ENCODE measurements at regions not wholly inside any gene's neighbourhood (a gene's known extent, or its start where the extent isn't known, plus 50 kb on each side); places are given as distances from the start of the nearest gene placed in this dataset.

DNA sequence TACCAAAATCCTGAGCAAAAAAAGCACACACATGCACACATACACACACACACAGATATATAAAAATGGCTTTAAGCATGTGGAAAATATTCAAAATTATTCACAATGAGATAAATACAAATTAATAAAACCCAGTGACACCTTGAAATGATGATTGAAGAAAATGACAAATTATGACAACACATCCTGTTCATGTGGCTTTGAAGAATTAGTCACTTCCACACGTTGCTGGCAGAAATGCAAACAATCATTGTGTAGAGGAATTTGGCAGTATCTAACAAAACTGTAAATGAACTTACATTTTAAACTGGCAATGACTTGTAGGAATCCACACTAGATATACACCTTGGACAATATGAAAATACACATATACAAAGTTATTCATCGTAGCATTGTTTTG lies 95.8 kb upstream of the RGPD4 start:
- Mint-ChIP-seq H3K4me1 (no peaks in the 10 kb centered on the region), H3K4me3 (no peak overlapping the region), H3K9me3 (peaks cover 0 to under 1% (median 0%) of the 10 kb centered on the region in 3 donors), H3K27ac (no peak overlapping the region), H3K36me3 (no peaks in the 10 kb centered on the region), H3K27me3 (no peaks in the 10 kb centered on the region)
- no peaks in the 10 kb centered on the region for H3K4me1 ChIP-seq (ENCODE audit: control insufficient read depth in 1 of 2, extremely low read depth in 1 of 2, insufficient read depth in 2 of 2, low read length in 2 of 2)
- no peaks in the 10 kb centered on the region for H3K27me3 ChIP-seq (replicated peaks in 1 of 2; ENCODE audit: control insufficient read depth in 2 of 2, extremely low read depth in 1 of 2, insufficient read depth in 2 of 2, low read length in 1 of 2)
- WGBS (ENCODE audit: insufficient coverage): no CpG with 5 or more reads among the region's 2 CpGs
- H3K27ac ChIP-seq (ENCODE audit: low read length): no peak overlapping the region
- CTCF ChIA-PET: no interaction called here
- H3K4me3 ChIP-seq (ENCODE audit: control insufficient read depth in 1 of 2, extremely low read depth in 1 of 2, low read length in 1 of 2): no peak overlapping the region
- H3K36me3 ChIP-seq (ENCODE audit: control insufficient read depth in 2 of 2, extremely low read depth in 1 of 2, insufficient read depth in 1 of 2, low read length in 1 of 2): no peaks in the 10 kb centered on the region
- ATAC-seq (replicated peaks in 1 of 4) (no peak), DNase-seq (no peak)
- POLR2A ChIA-PET: no interaction called here
- H3K9me3 ChIP-seq: no peaks in the 10 kb centered on the region

DNA sequence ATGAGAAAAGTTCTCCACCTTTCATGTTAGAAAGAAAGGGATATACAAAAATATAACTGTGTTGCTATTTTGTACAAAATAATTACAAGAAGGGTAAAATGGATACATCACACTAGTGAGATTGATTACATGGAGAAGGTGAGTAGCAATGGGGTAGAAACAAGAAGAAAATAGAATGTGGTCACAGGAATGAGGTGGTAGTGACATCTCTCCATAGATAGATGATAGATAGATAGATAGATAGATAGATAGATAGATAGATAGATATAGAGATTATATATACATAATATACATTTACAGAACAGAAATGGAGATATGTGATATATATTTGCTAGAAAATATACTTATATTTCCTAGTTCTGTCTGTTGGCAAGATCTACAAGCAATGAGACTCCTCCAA lies 95.3 kb upstream of the RGPD4 start:
- H3K4me3 Mint-ChIP-seq: no peak overlapping the region
- H3K9me3 Mint-ChIP-seq: no peaks in the 10 kb centered on the region
- no peak for ATAC-seq (replicated peaks in 1 of 4)
- H3K4me3 ChIP-seq (ENCODE audit: control insufficient read depth in 1 of 2, extremely low read depth in 1 of 2, low read length in 1 of 2): no peak overlapping the region
- no peaks in the 10 kb centered on the region for H3K36me3 ChIP-seq (ENCODE audit: control insufficient read depth in 2 of 2, extremely low read depth in 1 of 2, insufficient read depth in 1 of 2, low read length in 1 of 2)
- no peaks in the 10 kb centered on the region for H3K36me3 Mint-ChIP-seq
- H3K27ac ChIP-seq (ENCODE audit: low read length): no peak overlapping the region
- no peaks in the 10 kb centered on the region for H3K9me3 ChIP-seq
- no peaks in the 10 kb centered on the region for H3K27me3 Mint-ChIP-seq
- no peaks in the 10 kb centered on the region for H3K27me3 ChIP-seq (replicated peaks in 1 of 2; ENCODE audit: control insufficient read depth in 2 of 2, extremely low read depth in 1 of 2, insufficient read depth in 2 of 2, low read length in 1 of 2)
- DNase-seq: no peak
- ChIA-PET POLR2A (no interaction called here), CTCF (no interaction called here)
- no peaks in the 10 kb centered on the region for H3K4me1 Mint-ChIP-seq
- no peaks in the 10 kb centered on the region for H3K4me1 ChIP-seq (ENCODE audit: control insufficient read depth in 1 of 2, extremely low read depth in 1 of 2, insufficient read depth in 2 of 2, low read length in 2 of 2)
- H3K27ac Mint-ChIP-seq: no peak overlapping the region

DNA sequence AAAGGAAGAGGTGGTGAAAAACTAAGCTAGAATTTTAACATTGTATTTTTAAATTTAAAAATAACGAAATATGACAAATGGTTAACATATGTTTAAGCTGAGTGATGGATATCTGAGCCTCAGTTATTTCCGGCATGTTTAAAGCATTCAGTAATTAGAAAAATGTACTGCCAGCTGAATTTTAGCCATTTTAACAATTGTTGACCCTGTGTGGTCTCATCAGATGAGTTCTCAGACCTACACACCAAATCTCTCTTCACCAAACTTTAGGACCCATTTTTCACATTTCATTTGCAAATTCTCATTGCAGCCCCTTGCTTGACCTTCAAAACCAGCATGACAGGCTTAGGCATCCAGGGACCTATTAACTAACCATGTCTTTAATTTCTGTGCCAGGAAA lies 91.5 kb upstream of the RGPD4 start:
- Mint-ChIP-seq H3K4me3 (no peak overlapping the region), H3K9me3 (peaks cover 0 to 13% (median 0%) of the 10 kb centered on the region in 3 donors), H3K36me3 (no peaks in the 10 kb centered on the region), H3K27ac (no peak overlapping the region), H3K27me3 (no peaks in the 10 kb centered on the region), H3K4me1 (no peaks in the 10 kb centered on the region)
- H3K4me3 ChIP-seq (ENCODE audit: control insufficient read depth in 1 of 2, extremely low read depth in 1 of 2, low read length in 1 of 2): no peak overlapping the region
- DNase-seq (no peak), ATAC-seq (replicated peaks in 1 of 4) (no peak)
- H3K36me3 ChIP-seq (ENCODE audit: control insufficient read depth in 2 of 2, extremely low read depth in 1 of 2, insufficient read depth in 1 of 2, low read length in 1 of 2): no peaks in the 10 kb centered on the region
- H3K27ac ChIP-seq (ENCODE audit: low read length): no peak overlapping the region
- H3K4me1 ChIP-seq (ENCODE audit: control insufficient read depth in 1 of 2, extremely low read depth in 1 of 2, insufficient read depth in 2 of 2, low read length in 2 of 2): no peaks in the 10 kb centered on the region
- no CpG with 5 or more reads among the region's 2 CpGs for WGBS (ENCODE audit: insufficient coverage)
- H3K9me3 ChIP-seq: no peaks in the 10 kb centered on the region
- ChIA-PET CTCF (no interaction called here), POLR2A (interaction anchor here in 1 of 2 donors (0.6 kb wide), 1 partner anchor 20 kb away, joined by 3 read pairs; no protein-coding TSS in a partner anchor)
- no peaks in the 10 kb centered on the region for H3K27me3 ChIP-seq (replicated peaks in 1 of 2; ENCODE audit: control insufficient read depth in 2 of 2, extremely low read depth in 1 of 2, insufficient read depth in 2 of 2, low read length in 1 of 2)

DNA sequence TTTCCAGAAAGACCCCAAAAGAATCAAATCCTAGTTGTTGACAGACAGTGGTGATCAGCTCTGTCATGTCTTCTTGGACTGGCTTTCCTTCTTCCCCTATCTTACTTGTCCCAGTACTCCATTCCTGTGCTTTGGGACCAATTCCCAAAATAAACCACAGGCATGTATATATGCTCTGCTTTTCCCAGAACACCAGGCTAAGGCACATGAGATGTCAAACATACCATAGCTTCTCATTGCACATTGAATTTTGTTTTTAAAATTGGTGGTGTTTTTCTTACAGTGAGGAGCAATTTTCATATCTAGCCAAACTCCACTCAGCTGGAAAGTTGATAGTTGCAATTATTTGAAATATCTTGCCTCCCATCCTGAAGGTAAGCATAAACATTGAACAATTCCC lies 88.9 kb upstream of the RGPD4 start:
- H3K36me3 Mint-ChIP-seq: no peaks in the 10 kb centered on the region
- Histone ChIP-seq H3K27me3 (replicated peaks in 1 of 2; ENCODE audit: control insufficient read depth in 2 of 2, extremely low read depth in 1 of 2, insufficient read depth in 2 of 2, low read length in 1 of 2) (no peaks in the 10 kb centered on the region), H3K4me3 (ENCODE audit: control insufficient read depth in 1 of 2, extremely low read depth in 1 of 2, low read length in 1 of 2) (no peak overlapping the region), H3K4me1 (ENCODE audit: control insufficient read depth in 1 of 2, extremely low read depth in 1 of 2, insufficient read depth in 2 of 2, low read length in 2 of 2) (no peaks in the 10 kb centered on the region), H3K36me3 (ENCODE audit: control insufficient read depth in 2 of 2, extremely low read depth in 1 of 2, insufficient read depth in 1 of 2, low read length in 1 of 2) (no peaks in the 10 kb centered on the region), H3K27ac (ENCODE audit: low read length) (no peak overlapping the region), H3K9me3 (no peaks in the 10 kb centered on the region)
- H3K27me3 Mint-ChIP-seq: no peaks in the 10 kb centered on the region
- DNase-seq (no peak), ATAC-seq (replicated peaks in 1 of 4) (no peak)
- H3K4me3 Mint-ChIP-seq: no peak overlapping the region
- no peaks in the 10 kb centered on the region for H3K4me1 Mint-ChIP-seq
- ChIA-PET CTCF (no interaction called here), POLR2A (no interaction called here)
- peaks cover 0 to 14% (median 0%) of the 10 kb centered on the region in 3 donors for H3K9me3 Mint-ChIP-seq
- no peak overlapping the region for H3K27ac Mint-ChIP-seq

DNA sequence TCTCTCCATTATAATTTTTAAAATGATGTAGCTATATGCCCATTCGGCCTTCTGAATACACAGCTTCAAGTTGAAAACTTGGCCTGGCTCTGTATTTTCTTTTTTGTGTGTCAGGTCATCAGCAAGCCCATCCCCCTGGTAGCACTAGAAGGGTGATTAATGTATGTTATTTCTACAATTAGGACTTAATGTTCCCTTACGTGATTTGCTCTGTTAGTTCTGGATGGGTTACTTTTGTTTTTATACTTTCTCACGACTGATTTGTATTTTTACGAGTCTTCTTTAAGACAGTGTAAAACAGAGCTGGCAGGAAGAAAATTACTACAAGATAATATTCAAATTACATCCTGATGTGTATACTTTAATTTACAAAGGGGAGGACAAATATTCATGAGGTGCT lies 88.4 kb upstream of the RGPD4 start:
- Mint-ChIP-seq H3K27me3 (no peaks in the 10 kb centered on the region), H3K4me1 (no peaks in the 10 kb centered on the region), H3K4me3 (no peak overlapping the region), H3K36me3 (no peaks in the 10 kb centered on the region), H3K9me3 (peaks cover 0 to 14% (median 0%) of the 10 kb centered on the region in 3 donors), H3K27ac (no peak overlapping the region)
- no peak overlapping the region for H3K27ac ChIP-seq (ENCODE audit: low read length)
- DNase-seq: no peak
- H3K27me3 ChIP-seq (replicated peaks in 1 of 2; ENCODE audit: control insufficient read depth in 2 of 2, extremely low read depth in 1 of 2, insufficient read depth in 2 of 2, low read length in 1 of 2): no peaks in the 10 kb centered on the region
- H3K36me3 ChIP-seq (ENCODE audit: control insufficient read depth in 2 of 2, extremely low read depth in 1 of 2, insufficient read depth in 1 of 2, low read length in 1 of 2): no peaks in the 10 kb centered on the region
- no peak for ATAC-seq (replicated peaks in 1 of 4)
- ChIA-PET POLR2A (no interaction called here), CTCF (no interaction called here)
- no peak overlapping the region for H3K4me3 ChIP-seq (ENCODE audit: control insufficient read depth in 1 of 2, extremely low read depth in 1 of 2, low read length in 1 of 2)
- WGBS (ENCODE audit: insufficient coverage): no CpG with 5 or more reads among the region's 4 CpGs
- no peaks in the 10 kb centered on the region for H3K9me3 ChIP-seq
- H3K4me1 ChIP-seq (ENCODE audit: control insufficient read depth in 1 of 2, extremely low read depth in 1 of 2, insufficient read depth in 2 of 2, low read length in 2 of 2): no peaks in the 10 kb centered on the region

DNA sequence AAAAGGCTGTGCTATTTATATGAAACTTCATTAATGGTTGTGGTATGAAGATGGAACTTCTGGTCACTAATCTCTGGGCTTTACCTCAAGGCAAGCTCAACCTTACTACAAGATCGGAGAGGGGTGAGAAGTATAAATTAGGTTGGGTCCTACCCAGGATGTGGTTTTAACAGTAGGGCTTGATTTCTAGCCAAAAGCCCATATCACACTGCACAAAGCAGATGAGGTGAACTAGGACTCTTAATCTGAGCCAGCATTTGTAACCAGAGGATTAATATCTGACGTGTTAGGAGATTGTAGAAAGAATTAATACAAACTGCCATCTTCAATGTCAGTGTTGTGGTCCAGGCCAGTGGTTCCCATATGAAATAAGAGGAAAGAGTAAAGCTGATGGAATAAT lies 86.4 kb upstream of the RGPD4 start:
- peaks cover 0 to 14% (median 0%) of the 10 kb centered on the region in 3 donors for H3K9me3 Mint-ChIP-seq
- Histone ChIP-seq H3K36me3 (ENCODE audit: control insufficient read depth in 2 of 2, extremely low read depth in 1 of 2, insufficient read depth in 1 of 2, low read length in 1 of 2) (no peaks in the 10 kb centered on the region), H3K9me3 (no peaks in the 10 kb centered on the region), H3K4me3 (ENCODE audit: control insufficient read depth in 1 of 2, extremely low read depth in 1 of 2, low read length in 1 of 2) (no peak overlapping the region), H3K27me3 (replicated peaks in 1 of 2; ENCODE audit: control insufficient read depth in 2 of 2, extremely low read depth in 1 of 2, insufficient read depth in 2 of 2, low read length in 1 of 2) (no peaks in the 10 kb centered on the region), H3K4me1 (ENCODE audit: control insufficient read depth in 1 of 2, extremely low read depth in 1 of 2, insufficient read depth in 2 of 2, low read length in 2 of 2) (no peaks in the 10 kb centered on the region), H3K27ac (ENCODE audit: low read length) (no peak overlapping the region)
- H3K4me1 Mint-ChIP-seq: no peaks in the 10 kb centered on the region
- no peaks in the 10 kb centered on the region for H3K27me3 Mint-ChIP-seq
- H3K27ac Mint-ChIP-seq: peak overlapping the region in 1 of 2 donors; percentile 23
- ATAC-seq (replicated peaks in 1 of 4) (no peak), DNase-seq (no peak)
- ChIA-PET POLR2A (interaction anchor here in 1 of 2 donors (0.7 kb wide), 1 partner anchor 203 kb away, joined by 3 read pairs; no protein-coding TSS in a partner anchor), CTCF (no interaction called here)
- H3K4me3 Mint-ChIP-seq: no peak overlapping the region
- WGBS (ENCODE audit: insufficient coverage): no CpG with 5 or more reads among the region's 2 CpGs
- H3K36me3 Mint-ChIP-seq: no peaks in the 10 kb centered on the region

DNA sequence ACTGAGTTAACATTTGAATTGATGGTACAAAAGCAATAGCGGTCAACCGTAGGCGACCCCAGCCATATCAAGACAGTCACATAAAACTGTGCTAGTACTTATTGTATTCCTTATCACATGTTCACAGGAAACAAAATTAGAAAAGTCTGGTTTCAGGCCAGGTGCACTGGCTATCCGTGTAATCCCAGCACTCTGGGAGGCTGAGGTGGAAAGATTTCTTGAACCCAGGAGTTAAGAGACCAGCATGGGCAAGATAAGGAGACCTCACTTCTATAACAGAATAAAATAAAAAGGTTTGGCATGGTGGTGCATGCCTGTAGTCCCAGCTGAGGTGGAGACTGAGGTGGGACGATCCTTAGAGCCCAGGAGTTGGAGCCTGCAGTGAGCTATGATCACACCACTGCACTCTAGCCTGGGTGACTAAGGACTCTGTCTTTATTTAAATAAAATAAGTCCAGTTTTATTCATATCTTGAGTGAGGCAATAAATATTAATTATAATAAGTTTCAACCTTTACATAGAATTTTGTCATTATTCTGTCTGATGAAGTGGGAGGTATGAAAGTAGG lies 84.1 kb upstream of the RGPD4 start:
- CTCF ChIA-PET: no interaction called here
- Histone ChIP-seq H3K27ac (ENCODE audit: low read length) (no peak overlapping the region), H3K4me3 (ENCODE audit: control insufficient read depth in 1 of 2, extremely low read depth in 1 of 2, low read length in 1 of 2) (no peak overlapping the region), H3K27me3 (replicated peaks in 1 of 2; ENCODE audit: control insufficient read depth in 2 of 2, extremely low read depth in 1 of 2, insufficient read depth in 2 of 2, low read length in 1 of 2) (no peaks in the 10 kb centered on the region), H3K36me3 (ENCODE audit: control insufficient read depth in 2 of 2, extremely low read depth in 1 of 2, insufficient read depth in 1 of 2, low read length in 1 of 2) (no peaks in the 10 kb centered on the region), H3K9me3 (no peaks in the 10 kb centered on the region), H3K4me1 (ENCODE audit: control insufficient read depth in 1 of 2, extremely low read depth in 1 of 2, insufficient read depth in 2 of 2, low read length in 2 of 2) (no peaks in the 10 kb centered on the region)
- no peak overlapping the region for H3K4me3 Mint-ChIP-seq
- H3K9me3 Mint-ChIP-seq: peaks cover 0 to 11% (median 0%) of the 10 kb centered on the region in 3 donors
- H3K27ac Mint-ChIP-seq: no peak overlapping the region
- H3K27me3 Mint-ChIP-seq: no peaks in the 10 kb centered on the region
- DNase-seq (no peak), ATAC-seq (replicated peaks in 1 of 4) (no peak)
- H3K36me3 Mint-ChIP-seq: no peaks in the 10 kb centered on the region
- H3K4me1 Mint-ChIP-seq: no peaks in the 10 kb centered on the region
- POLR2A ChIA-PET: no interaction called here
- no CpG with 5 or more reads among the region's 5 CpGs for WGBS (ENCODE audit: insufficient coverage)

Data from T-cell (primary cell).